ENCODE measurements at regions not wholly inside any gene's neighbourhood (a gene's known extent, or its start where the extent isn't known, plus 50 kb on each side); places are given as distances from the start of the nearest gene placed in this dataset.

DNA sequence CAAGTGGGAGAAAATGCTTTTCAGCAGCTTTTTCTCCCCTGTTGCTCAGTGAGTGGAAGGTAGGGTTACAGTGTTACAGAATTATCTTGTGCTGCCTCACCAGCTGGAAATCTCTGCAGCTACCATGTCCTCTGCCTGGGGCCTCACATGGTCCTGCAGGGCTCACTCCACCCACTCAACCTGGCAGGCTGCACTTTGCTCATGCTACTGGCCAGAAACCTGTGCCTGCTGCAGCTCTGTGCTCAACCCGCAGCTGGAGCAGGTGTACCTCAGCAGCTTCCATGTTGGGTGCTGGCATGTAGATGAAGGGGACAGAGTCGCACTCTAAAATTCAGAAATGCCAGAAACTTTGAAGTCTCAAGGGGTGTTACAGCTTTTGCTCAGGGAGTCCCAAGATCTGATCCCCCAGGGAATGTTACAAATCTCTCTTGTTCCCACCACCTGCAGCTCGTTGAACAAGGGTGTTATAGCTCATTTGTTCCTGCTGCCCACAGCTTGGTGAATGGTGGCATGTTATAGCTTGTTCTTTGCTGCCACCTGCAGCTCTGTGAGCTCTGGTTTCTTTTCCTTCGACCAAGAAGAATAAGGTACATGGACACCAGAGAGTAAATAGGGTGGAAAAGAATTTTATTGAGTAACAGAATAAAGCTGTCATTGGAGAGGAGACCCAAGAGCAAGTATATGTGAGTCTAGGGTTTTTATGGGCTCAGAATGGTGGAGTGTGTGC, 845.8 kb downstream of the TECRL start:
- Histone ChIP-seq H3K4me3 (replicated peaks; ENCODE audit: low read depth, low read length) (no peak overlapping the region), H3K27me3 (replicated peaks; ENCODE audit: control insufficient read depth, insufficient read depth, low read length) (no peaks in the 10 kb centered on the region), H3K36me3 (ENCODE audit: control insufficient read depth, insufficient read depth, low read length) (no peaks in the 10 kb centered on the region)
- DNase-seq (ENCODE audit: extremely low read depth, insufficient read length) = no peak
- TF ChIP-seq, protein P1, sequence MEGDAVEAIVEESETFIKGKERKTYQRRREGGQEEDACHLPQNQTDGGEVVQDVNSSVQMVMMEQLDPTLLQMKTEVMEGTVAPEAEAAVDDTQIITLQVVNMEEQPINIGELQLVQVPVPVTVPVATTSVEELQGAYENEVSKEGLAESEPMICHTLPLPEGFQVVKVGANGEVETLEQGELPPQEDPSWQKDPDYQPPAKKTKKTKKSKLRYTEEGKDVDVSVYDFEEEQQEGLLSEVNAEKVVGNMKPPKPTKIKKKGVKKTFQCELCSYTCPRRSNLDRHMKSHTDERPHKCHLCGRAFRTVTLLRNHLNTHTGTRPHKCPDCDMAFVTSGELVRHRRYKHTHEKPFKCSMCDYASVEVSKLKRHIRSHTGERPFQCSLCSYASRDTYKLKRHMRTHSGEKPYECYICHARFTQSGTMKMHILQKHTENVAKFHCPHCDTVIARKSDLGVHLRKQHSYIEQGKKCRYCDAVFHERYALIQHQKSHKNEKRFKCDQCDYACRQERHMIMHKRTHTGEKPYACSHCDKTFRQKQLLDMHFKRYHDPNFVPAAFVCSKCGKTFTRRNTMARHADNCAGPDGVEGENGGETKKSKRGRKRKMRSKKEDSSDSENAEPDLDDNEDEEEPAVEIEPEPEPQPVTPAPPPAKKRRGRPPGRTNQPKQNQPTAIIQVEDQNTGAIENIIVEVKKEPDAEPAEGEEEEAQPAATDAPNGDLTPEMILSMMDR (IDR thresholded peaks at IDR 0.05; ENCODE audit: insufficient read depth, low read length, poor library complexity, severe bottlenecking) = no peak

DNA sequence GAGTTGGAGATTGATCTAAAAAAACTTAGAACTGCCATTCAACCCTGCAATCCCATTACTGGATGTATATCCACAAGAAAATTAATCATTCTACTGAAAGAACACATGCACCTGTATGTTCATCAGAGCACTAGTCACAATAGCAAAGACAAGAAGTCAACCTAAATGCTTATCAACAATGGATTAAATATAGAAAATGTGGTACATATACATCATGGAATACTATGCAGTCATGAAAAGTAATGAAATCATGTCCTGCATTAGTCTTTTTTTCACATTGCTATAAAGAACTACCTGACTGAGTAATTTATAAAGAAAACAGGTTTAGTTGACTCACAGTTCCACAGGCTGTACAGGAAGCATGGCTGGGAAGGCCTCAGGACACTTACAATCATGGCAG, 850.5 kb downstream of the TECRL start:
- no peak for DNase-seq (ENCODE audit: extremely low read depth, insufficient read length)
- H3K27me3 ChIP-seq (replicated peaks; ENCODE audit: control insufficient read depth, insufficient read depth, low read length) = no peaks in the 10 kb centered on the region
- H3K36me3 ChIP-seq (ENCODE audit: control insufficient read depth, insufficient read depth, low read length) = no peaks in the 10 kb centered on the region
- TF ChIP-seq, protein P1 (IDR thresholded peaks at IDR 0.05; ENCODE audit: insufficient read depth, low read length, poor library complexity, severe bottlenecking) = no peak
- H3K4me3 ChIP-seq (replicated peaks; ENCODE audit: low read depth, low read length) = no peak overlapping the region

DNA sequence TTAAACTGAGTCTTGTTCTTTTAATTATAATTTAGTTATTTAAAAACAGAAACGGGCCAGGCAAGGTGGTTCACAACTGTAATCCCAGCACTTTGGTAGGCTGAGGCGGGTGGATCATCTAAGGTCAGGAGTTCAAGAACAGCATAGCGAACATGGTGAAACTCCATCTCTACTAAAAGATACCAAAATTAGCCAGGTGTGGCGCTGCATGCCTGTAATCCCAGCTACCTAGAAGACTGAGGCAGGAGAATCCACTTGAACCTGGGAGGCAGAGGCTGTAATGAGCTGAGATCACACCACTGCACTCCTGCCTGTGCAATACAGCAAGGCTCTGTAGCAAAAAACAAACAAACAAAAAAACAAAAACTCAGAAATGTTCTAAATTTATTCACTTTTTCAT, 852.9 kb downstream of the TECRL start:
- DNase-seq (ENCODE audit: extremely low read depth, insufficient read length) = no peak
- H3K4me3 ChIP-seq (replicated peaks; ENCODE audit: low read depth, low read length) = no peak overlapping the region
- TF ChIP-seq, protein P1 (IDR thresholded peaks at IDR 0.05; ENCODE audit: insufficient read depth, low read length, poor library complexity, severe bottlenecking) = no peak
- no peaks in the 10 kb centered on the region for H3K36me3 ChIP-seq (ENCODE audit: control insufficient read depth, insufficient read depth, low read length)
- H3K27me3 ChIP-seq (replicated peaks; ENCODE audit: control insufficient read depth, insufficient read depth, low read length) = no peaks in the 10 kb centered on the region

DNA sequence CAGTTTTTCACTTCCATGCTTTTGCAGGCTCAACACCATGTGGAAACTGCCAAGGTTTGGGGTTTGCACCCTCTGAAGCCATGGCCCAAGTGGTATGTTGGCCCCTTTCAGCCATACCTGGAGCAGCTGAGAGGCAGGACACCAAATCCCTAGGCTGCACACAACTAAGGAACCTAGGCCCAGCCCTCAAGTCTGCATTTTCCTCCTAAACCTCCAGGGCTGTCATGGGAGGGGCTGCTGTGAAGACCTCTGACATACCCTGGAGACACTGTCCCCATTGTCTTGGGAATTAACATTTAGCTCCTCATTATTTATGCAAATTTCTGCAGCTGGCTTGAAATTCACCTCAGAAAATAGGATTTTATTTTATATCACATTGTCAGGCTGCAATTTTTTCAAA, 856.1 kb downstream of the TECRL start:
- no peak for DNase-seq (ENCODE audit: extremely low read depth, insufficient read length)
- H3K4me3 ChIP-seq (replicated peaks; ENCODE audit: low read depth, low read length) = no peak overlapping the region
- no peaks in the 10 kb centered on the region for H3K36me3 ChIP-seq (ENCODE audit: control insufficient read depth, insufficient read depth, low read length)
- H3K27me3 ChIP-seq (replicated peaks; ENCODE audit: control insufficient read depth, insufficient read depth, low read length) = no peaks in the 10 kb centered on the region
- TF ChIP-seq, protein P1 (IDR thresholded peaks at IDR 0.05; ENCODE audit: insufficient read depth, low read length, poor library complexity, severe bottlenecking) = no peak

DNA sequence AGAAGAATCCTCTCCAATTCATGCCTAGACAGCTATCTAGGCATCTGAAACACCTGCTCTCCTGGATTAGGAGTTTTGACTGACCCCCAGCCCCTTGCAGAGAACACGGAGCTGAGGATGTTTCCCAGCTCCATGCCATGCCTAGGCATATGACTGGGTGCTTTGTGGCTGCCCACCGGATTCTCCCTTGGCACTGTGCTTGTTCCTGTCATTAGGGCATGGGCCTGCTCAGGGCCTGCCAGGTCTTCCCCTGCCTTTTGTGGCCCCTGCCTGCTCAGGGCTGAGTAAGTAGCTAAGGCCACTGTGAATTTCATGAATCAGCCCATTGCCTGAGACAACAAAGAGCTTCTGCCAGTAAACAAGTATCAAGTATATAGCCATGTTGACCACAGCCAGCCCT, 867.4 kb downstream of the TECRL start:
- Histone ChIP-seq H3K27me3 (replicated peaks; ENCODE audit: control insufficient read depth, insufficient read depth, low read length) (no peaks in the 10 kb centered on the region), H3K4me3 (replicated peaks; ENCODE audit: low read depth, low read length) (no peak overlapping the region), H3K36me3 (ENCODE audit: control insufficient read depth, insufficient read depth, low read length) (no peaks in the 10 kb centered on the region)
- DNase-seq (ENCODE audit: extremely low read depth, insufficient read length) = no peak
- TF ChIP-seq, protein P1 (IDR thresholded peaks at IDR 0.05; ENCODE audit: insufficient read depth, low read length, poor library complexity, severe bottlenecking) = no peak

Measured in GM06990 (cell line).